ENCODE measurements at regions not wholly inside any gene's neighbourhood (a gene's known extent, or its start where the extent isn't known, plus 50 kb on each side); places are given as distances from the start of the nearest gene placed in this dataset.
A peak's percentile ranks its signal among the peaks of the same experiment; 100 is the strongest.

GRCh38 chr21:20425856-20426255 lies 572.4 kb upstream of the NCAM2 start:
- Histone ChIP-seq H3K4me3 (no peak overlapping the region), H3K4me1 (no peaks in the 10 kb centered on the region), H3K27ac (no peak overlapping the region), H3K9me3 (no peaks in the 10 kb centered on the region), H3K36me3 (ENCODE audit: low read depth, missing control alignments) (no peaks in the 10 kb centered on the region), H3K27me3 (no peaks in the 10 kb centered on the region)
- no peak for DNase-seq
- no peak for TF ChIP-seq POLR2A (IDR thresholded peaks at IDR 0.05)
- no peak for TF ChIP-seq CTCF (IDR thresholded peaks at IDR 0.05)
- 73 to 75% methylated on average over 11 to 12 of the region's 12 CpGs for WGBS, 2 donors
- intact Hi-C loops (cut with DNase I; ENCODE audit: low total_unique reads), result no loop called here

- Histone ChIP-seq H3K4me1 (no peaks in the 10 kb centered on the region), H3K4me3 (no peak overlapping the region), H3K27me3 (no peaks in the 10 kb centered on the region), H3K27ac (no peak overlapping the region), H3K9me3 (no peaks in the 10 kb centered on the region), H3K36me3 (ENCODE audit: low read depth, missing control alignments) (no peaks in the 10 kb centered on the region)
- TF ChIP-seq CTCF (IDR thresholded peaks at IDR 0.05) (no peak), POLR2A (IDR thresholded peaks at IDR 0.05) (no peak)
- no peak for DNase-seq
- 88 to 93% methylated on average over 5 of the region's 5 CpGs for WGBS, 2 donors
- intact Hi-C loops (cut with DNase I; ENCODE audit: low total_unique reads), result no loop called here
Measured at GRCh38 chr21:20440338-20440737, 557.9 kb upstream of the NCAM2 start.

GRCh38 chr21:20443558-20444155 lies 554.6 kb upstream of the NCAM2 start:
- 40 to 61% methylated on average over 13 of the region's 13 CpGs for WGBS, 2 donors
- H3K9me3 ChIP-seq, result no peaks in the 10 kb centered on the region
- intact Hi-C loops (cut with DNase I; ENCODE audit: low total_unique reads), result no loop called here
- H3K4me3 ChIP-seq, result no peak overlapping the region
- no peaks in the 10 kb centered on the region for H3K36me3 ChIP-seq (ENCODE audit: low read depth, missing control alignments)
- no peak overlapping the region for H3K27ac ChIP-seq
- no peaks in the 10 kb centered on the region for H3K27me3 ChIP-seq
- TF ChIP-seq CTCF (IDR thresholded peaks at IDR 0.05) (peak in 2 of 3 experiments; percentile 38 to 58), POLR2A (IDR thresholded peaks at IDR 0.05) (no peak)
- DNase-seq, result no peak
- no peaks in the 10 kb centered on the region for H3K4me1 ChIP-seq

- no peaks in the 10 kb centered on the region for H3K27me3 ChIP-seq
- no peak overlapping the region for H3K27ac ChIP-seq
- WGBS, 2 donors, result 85 to 89% methylated on average over 2 of the region's 2 CpGs
- H3K36me3 ChIP-seq (ENCODE audit: low read depth, missing control alignments), result no peaks in the 10 kb centered on the region
- no peaks in the 10 kb centered on the region for H3K9me3 ChIP-seq
- no peak overlapping the region for H3K4me3 ChIP-seq
- intact Hi-C loops (cut with DNase I; ENCODE audit: low total_unique reads), result no loop called here
- no peaks in the 10 kb centered on the region for H3K4me1 ChIP-seq
- TF ChIP-seq CTCF (IDR thresholded peaks at IDR 0.05), result no peak
- no peak for TF ChIP-seq POLR2A (IDR thresholded peaks at IDR 0.05)
- DNase-seq, result no peak
Measured at GRCh38 chr21:20445971-20446370, 552.2 kb upstream of the NCAM2 start.

GRCh38 chr21:20451046-20451445 lies 547.2 kb upstream of the NCAM2 start:
- TF ChIP-seq POLR2A (IDR thresholded peaks at IDR 0.05) (no peak), CTCF (IDR thresholded peaks at IDR 0.05) (no peak)
- H3K4me3 ChIP-seq, result no peak overlapping the region
- H3K9me3 ChIP-seq, result no peaks in the 10 kb centered on the region
- no peaks in the 10 kb centered on the region for H3K36me3 ChIP-seq (ENCODE audit: low read depth, missing control alignments)
- DNase-seq, result no peak
- H3K27ac ChIP-seq, result no peak overlapping the region
- intact Hi-C loops (cut with DNase I; ENCODE audit: low total_unique reads), result no loop called here
- WGBS, 2 donors, result 63 to 81% methylated on average over 2 of the region's 2 CpGs
- no peaks in the 10 kb centered on the region for H3K27me3 ChIP-seq
- no peaks in the 10 kb centered on the region for H3K4me1 ChIP-seq
